HG02610 (cell line): ENCODE measurements at regions not wholly inside any gene's neighbourhood (a gene's known extent, or its start where the extent isn't known, plus 50 kb on each side); places are given as distances from the start of the nearest gene placed in this dataset.
"Not testable (repeated sequence)": the region's sequence is repeated elsewhere in the genome, so short reads cannot be mapped to it uniquely, and the experiment has no call there.

Experiments used
- ATAC-seq: cut with Tn5 transposase; IDR thresholded peaks from one replicate; pipeline ENCODE4 v1.9.1; 2021; ENCODE audit warnings: mild to moderate bottlenecking, moderate library complexity; ENCODE audit not compliant: unreplicated experiment

DNA sequence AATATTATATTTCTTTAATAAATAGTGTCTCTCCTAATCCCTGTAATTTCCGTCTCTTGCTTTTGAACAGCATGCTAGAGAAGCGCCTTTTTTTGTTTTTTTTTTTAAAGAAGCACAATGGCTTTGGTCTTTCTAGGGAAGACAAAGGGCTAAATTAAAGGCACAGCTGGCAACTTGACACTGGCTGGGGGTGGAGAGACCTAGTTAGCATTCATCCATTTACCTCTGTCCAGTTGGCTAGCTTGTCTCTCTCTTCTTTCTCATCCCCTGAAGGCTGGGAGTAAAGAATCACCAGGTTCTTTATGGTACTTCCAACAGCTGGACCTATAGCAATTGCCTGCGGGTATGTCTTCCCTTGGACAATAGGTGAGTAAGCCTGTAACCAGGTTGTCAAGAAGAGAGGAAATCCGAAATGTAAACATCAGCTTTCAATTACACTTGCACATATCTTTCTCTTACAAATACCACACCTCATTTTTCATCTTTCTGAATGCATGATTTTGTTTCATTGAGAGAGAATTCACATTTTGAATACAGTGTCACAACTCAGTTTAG, 178.4 kb upstream of the GPR101 start:
- no peak for ATAC-seq

GRCh38 chrX:137198040-137198439, 164.2 kb upstream of the GPR101 start:
- ATAC-seq = no peak

DNA sequence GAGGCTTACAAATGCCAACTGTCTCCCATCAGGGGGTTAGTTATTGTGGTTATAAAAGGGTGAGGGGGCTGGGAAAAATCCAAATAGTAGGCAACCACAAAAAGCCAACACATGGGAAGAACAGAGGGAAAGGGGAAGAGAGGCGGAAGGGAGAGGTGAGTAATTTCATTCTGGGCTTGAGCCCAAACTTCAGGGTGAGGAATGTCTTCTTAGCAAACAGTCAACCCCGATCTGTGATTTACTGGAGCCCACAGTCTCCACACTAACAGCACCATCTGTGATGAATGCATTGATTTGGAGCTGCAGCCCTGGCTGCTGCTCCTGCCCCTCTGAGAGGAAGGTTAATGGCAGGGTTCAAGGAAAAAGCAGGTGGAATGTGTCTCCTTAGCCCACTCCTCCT, 162.2 kb upstream of the GPR101 start:
- ATAC-seq = no peak

DNA sequence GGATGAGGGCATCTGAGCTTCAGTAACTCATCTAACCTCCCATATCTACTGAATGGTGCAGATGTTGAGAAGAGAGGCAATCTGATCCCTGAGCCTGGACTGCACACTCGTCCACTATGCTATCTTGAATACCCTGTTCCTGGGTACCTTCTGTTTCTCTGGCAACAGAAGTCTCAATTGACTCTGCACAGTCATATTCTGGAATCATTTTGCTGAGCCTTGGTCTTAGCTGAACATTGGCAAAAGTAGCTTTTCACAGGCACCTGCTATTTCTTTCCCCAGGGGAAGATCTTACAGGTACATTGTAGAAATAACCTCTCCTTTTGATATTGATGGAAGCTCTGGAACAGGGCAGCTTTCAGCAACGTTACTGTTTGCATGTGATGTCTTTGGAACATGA, 161.5 kb upstream of the GPR101 start:
- ATAC-seq = no peak

GRCh38 chrX:137194164-137194563, 160.4 kb upstream of the GPR101 start:
- ATAC-seq = peak; percentile 45

DNA sequence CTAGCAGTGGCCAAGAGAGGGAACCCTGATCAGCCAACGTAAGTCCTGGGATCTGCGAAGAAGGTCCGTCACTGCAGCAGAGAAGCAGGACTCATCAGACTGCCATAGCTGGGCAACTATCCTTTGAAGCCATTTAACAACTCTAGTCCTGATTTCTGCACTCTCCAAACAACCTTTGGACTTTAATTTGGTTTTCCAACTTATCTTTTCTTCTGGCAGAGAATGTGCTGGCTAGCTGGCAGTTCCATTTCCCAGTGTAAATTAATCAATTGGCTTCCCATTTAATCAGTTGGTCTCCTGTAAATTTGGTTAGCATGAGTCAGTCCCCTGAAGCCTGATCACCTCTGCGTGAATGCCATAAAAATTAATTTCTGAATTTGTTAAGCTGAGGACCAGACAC, 153.7 kb upstream of the GPR101 start:
- no peak for ATAC-seq

DNA sequence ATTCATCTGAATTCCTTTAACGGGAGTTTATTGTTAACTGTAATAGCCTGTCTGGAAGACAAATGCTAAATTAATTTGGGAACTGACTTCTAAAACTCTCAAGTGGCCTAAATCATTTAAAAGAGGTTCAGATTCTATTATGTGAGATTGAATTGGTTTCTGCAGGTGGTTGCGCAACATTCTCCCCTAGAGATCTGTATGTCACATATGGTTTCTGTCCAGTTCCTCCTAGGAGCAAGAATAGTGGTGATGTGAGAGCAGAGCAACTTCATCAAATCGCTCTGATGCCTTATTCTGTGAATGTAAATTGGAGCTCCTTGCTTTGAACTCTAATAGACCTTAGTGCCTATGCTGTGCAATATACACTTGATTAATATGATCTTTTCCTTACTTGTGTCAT, 144.6 kb upstream of the GPR101 start:
- no peak for ATAC-seq

DNA sequence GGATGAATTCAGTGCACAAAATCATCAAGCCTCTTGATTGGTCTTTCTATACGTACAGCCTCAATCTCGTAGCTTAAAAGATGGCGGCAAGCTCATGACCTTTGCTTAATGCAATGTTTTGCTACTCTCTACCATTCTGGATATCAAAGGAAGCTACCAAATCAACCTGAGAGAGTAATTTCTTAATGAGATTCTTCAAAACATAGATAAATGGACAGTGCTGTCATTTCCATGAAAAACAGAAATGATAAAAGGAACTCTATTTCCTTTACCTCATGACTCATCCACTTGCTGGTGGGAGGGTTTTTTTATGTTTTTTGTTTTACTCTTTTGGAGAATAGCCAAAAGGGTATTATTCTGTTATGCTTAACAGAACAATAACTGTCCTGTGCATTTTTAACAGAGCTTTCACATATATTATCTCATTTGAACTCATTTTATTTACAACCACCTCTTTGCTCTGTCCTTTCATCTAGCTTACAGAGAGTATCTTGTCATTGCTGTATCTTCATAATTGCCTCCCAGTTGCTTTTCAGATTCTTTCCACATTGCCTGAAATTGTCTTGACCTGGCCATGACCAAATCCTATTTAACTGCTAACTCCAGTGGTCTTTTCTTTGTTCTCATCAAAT, 138.6 kb upstream of the GPR101 start:
- no peak for ATAC-seq

DNA sequence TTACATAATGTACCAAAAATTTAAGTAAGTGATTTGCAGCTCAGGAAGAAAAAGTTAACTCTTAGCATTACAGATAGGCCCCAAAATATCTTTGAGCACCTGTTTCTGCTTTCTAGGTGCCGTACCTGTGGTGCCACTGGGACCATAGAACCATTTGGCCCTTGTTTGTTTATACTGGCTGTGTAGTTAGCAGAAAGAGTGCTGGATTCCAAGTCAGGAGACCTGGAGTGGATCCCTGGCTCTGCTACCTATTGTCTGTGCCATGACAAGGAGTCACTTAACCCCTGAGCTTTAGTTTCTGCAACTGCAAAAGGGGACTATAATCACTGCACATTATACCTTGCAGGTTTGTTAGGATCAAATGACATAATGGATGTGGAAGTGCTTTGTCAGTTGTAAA, 137.8 kb upstream of the GPR101 start:
- no peak for ATAC-seq

DNA sequence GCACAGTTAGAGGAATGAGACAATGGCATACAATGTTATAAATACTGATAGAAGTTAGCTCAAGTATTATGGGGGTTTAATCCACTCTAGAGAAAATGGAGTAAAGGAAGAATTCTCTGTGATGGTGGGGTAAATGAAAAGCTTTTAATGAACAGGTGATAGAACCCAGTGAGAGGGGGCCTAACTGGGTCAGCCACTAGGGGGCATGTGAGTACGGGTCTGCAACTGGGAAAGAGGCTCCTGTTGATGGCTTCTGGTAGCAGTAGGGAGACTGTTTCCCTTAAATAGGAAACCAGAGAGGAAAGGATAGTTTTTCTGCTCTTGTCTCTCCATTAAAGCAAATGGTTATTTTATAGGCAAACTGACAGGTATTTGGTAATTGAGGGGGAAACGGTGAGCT, 132.8 kb upstream of the GPR101 start:
- ATAC-seq = no peak

DNA sequence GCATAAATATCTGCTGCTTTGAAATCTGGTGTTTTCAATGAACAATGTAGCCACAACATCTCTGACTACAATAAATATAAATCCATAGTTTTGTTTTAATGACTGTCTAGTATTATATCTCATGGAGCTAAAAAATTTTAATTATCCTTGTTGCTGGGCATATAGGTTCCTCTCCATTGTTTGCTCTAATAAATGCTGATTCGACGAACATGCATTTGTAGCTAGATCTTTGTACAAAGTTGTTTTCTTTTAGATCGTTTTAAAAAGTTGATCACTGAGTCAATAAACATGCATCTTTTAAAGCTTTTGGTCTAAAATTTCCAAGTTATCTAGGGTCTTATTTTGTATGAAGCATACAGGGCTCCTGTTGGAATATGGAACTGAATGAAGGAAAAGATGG, 130.5 kb upstream of the GPR101 start:
- ATAC-seq = no peak

GRCh38 chrX:137151403-137151802, 117.6 kb upstream of the GPR101 start:
- no peak for ATAC-seq

- no peak for ATAC-seq
These were observed 110.1 kb upstream of the GPR101 start for GRCh38 chrX:137143864-137144263.

DNA sequence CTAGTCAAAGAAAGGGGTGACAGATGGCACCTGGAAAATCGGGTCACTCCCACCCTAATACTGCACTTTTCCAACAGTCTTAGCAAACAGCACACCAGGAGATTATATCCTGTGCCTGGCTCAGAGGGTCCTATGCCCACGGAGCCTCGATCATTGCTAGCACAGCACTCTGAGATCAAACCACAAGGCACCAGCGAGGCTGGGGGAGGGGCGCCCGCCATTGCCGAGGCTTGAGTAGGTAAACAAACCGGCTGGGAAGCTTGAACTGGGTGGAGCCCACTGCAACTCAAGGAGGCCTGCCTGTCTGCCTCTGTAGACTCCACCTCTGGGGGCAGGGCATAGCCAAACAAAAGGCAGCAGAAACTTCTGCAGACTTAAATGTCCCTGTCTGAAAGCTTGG, 88.9 kb upstream of the GPR101 start:
- not testable (repeated sequence) for ATAC-seq

- ATAC-seq = no peak
These were observed 85.3 kb upstream of the GPR101 start for GRCh38 chrX:137119049-137119448.

DNA sequence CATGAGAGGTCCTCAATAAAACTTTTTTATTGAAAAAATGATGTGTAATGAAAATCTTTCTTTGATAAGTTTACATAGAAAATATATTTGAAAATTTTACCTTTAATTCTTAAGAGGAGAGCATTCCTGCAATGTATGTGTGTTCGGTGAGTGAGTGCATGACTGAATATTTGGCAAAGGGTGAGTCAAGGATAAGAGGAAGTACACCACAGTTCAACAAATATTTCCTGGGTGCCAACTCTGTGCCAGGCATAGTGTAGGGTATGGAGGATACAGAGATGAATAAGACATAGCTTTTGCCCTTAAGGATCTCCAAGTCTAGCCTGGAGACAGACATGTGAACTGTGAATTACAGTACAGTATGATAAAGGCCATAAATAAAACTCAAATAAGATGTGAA, 84.7 kb upstream of the GPR101 start:
- ATAC-seq = no peak

DNA sequence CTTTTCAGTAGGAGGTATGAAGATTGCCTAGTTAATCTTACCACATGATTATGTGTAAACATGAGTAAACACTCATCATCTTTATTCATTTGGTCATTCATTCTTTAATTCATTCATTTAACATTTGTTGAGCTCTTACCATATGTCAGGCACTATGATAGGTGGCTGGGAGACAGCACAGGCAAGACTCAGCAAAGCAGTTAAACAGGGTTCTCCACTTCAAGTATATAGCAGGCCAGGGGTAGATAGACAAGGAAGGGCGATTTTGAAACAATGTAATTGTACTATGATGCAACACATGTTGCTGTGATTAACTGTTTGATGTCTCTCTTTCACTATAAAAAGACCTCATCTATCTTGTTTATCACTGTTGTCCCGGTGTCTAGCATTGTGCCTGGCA, 84.3 kb upstream of the GPR101 start:
- no peak for ATAC-seq

GRCh38 chrX:137107877-137108276, 74.1 kb upstream of the GPR101 start:
- not testable (repeated sequence) for ATAC-seq

GRCh38 chrX:137101273-137101990, 67.6 kb upstream of the GPR101 start:
- ATAC-seq = no peak
